Left forelimb (tissue), 1 donor: ENCODE measurements at regions not wholly inside any gene's neighbourhood (a gene's known extent, or its start where the extent isn't known, plus 50 kb on each side); places are given as distances from the start of the nearest gene placed in this dataset.

ENCODE experiments used
- DNase-seq: peaks from one replicate; pipeline ENCODE4 v3.0.0-alpha.2; 2018; ENCODE audit warnings: low spot score

DNA sequence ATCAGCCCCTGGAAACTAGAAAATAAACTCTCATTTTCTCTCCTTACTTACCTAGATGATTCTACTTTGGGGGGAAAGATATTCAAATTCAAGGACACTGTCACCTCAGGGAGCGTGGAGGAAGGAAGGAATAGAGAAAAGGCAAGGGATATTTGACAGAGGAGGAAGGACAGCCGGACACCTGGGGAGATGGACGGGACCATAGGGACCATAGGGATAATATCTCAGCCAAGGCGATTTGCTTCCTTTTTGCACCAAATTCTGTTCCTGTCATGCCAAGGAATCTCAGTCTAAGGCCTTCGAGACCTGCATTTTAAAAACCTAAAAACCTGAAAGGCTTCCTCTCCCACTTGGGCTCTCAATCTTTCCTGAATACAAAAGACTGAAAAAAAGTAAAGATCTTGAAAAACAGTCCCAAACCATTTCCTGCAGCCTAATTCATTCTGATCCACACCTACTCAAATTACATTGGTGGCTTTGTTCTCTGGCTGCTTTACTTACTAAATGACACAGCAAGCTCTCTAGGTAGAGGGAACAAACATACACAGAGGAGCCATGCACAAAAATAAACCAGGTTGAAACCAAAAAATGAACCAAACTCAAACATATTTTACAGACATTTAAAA is 73.9 kb upstream of the SLC24A5 start:
- no peak for DNase-seq

DNA sequence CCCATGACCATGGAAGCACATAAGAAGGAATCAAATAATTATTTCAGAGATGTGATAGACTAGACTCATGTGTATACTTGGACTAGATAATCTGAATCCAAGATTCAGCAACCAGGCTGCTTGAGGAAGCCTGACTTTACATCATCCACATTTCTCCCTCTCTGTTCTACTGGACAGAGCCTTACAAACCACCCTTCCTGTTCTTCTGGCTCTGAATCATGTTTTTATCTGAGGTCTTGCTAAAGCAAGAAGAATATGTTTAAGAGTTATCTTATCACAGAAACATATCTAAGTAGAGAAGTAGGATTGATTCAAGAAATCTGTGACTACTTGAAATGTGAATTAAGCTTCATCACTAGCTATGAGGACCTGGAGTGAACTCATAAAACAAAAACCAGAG is 71.1 kb upstream of the SLC24A5 start:
- DNase-seq = no peak

DNA sequence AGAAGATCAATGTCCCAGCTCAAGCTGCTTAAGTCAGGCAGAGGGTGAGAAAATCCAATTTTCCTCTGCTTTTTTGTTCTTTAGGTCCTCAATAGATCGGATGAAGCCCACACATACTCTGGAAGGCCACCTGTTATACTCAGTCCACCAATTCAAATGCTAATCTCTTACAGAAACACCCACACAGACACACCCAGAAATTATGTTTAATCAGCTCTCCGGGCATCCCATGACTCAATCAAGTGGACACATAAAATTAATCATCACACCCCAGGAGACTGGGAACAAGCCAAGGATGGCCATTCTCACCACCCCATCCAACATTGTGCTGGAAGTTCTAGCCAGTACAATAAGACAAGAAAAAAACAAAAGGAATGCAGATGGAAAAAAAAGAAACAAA is 67.8 kb upstream of the SLC24A5 start:
- DNase-seq = no peak

DNA sequence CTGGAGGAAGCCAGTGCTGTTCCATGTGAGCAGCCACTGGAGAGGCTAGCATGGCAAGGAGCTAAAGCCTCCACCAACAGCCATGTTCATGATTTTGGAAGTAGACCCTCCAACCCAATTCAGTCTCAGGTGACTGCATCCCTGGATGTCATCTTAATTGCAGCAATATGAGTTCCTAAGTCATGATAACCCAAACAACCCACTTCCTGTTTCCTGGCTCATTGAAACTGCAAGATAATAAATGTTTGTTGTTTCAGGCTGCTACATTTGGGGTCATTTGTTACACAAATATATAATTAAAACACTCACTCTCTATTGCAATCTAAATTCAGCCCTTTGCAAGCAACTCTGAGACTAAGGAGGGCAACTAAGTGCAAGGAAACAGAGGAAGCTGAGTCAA is 62.4 kb upstream of the SLC24A5 start:
- DNase-seq = no peak

DNA sequence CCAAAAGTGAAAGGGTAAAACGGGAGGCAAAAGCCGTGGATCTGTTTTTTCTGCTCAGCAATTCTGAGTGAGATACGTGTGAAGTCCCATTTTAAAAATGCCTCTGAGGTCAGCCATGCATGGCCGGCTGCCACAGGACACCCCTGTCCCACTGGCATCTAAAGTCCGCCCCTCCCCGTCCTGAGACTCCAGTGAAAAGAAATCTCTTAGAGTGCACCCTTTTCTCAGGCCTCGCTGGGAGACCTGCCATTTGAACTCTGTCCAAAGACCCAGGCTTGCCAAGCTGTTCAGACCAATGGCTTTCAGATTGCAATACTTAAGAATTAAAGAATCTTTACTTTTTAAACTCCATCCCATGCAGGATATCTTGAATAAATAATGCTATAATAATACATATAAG is 61.0 kb upstream of the SLC24A5 start:
- no peak for DNase-seq

DNA sequence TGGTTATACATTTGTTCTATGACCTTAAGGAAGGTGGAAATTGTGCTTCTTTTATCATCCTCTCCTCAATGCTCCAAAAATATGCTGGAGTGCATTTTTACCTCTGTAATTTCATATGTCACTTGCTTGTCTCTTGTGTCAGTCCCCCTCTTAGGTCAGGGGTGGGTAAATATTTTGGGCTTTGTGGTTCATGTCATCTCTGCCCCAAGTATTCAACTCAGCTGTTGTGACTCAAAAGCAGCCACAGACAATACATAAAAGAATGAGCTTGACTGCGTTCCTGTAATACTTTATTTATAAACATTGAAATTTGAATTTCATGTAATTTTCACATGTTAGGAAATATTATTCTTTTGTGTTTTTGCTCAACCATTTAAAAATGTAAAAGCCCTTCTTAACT is 60.4 kb upstream of the SLC24A5 start:
- no peak for DNase-seq

DNA sequence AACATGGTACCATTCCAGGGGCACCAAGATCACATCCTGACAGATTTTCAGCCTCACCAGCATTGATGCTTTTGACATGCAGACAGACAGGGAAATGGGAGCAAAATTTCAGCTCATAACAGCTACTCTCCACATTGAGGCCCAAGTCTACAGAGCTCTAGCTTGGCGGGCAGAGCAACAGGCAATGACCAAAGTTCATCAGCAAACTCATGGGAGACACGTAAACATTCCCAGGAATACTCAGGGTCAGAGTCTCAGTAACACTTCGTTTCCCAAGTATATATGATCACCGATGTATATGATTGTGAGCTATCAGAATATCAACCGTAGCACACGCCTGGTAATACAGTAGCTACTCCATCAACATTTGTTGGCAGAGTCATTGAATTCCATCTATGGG is 59.2 kb upstream of the SLC24A5 start:
- no peak for DNase-seq

DNA sequence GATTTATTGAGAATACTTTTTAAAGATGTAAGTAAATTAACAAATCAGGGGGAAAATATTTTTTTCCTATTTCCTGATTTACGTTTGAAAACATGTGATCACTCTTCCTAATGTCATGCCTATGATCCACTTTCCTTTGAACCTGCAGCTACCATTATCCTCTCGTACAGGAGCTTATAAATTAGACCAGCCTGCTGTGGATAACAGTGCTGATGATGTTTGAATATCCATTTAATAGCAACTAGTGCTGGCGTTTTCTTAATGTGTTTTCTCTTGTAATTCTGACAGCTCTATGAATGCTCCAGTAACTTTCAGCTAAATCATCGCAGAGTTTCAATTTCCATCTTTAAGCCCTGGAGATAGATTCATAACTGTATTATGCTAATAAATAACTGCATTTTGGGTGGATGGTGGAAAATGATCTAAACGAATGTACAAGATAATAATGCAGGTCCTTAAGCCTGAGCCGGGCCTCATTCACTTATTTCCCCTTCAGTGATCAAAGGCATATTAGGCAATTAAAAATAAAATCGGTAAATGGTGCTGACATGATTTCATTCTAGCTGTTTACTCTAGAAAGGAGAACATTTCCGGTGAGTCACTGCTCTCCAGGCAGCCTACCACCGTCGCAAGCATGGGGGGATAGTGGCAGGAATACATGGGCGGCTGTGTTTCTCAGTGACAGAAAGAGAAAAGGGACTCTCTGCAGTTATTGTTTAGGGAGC is 58.5 kb upstream of the SLC24A5 start:
- DNase-seq = no peak

DNA sequence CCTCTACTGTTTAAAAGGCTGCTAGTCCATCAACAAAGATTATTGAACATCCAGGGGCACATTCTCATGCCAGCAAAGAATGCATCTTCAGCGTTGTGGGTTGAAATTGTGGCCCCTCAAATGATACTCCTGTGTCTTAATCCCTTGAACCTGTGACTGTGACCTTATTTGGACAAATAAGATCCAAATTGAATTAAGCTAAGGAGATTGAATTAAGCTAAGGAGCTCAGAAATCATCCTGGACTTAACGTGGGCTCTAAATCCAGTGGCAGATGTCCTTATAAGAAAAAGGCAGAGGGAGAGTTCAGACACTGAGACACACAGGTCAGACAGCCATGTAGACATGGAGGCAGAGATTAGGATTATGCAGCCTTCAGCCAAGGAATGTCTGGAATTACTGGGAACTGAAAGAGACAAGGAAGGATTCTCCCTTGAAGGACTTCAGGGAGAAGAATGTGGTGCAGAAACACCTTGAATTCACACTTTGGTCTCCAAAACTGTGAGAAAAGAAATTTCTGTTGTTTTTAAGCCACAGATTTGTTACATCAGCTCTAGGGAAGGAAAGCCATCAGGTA is 57.3 kb upstream of the SLC24A5 start:
- no peak for DNase-seq

DNA sequence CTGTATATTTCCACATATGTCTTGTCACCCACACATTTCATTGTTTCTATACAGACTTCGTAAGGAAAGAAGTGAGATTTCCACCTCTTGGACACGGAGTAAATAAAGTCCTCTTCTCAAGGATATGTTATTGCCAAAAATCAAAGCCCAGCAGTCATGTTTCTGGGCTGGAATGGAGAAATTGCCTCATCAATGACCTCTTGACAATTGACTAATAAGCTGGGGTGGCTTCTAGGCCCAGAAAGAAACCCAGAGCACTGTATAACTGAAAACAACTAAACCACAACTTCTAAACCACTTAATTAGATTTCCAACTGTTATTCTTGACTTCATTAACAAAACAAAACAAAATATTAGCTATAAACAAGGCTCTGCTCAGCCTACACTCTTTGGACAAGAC is 56.4 kb upstream of the SLC24A5 start:
- no peak for DNase-seq

DNA sequence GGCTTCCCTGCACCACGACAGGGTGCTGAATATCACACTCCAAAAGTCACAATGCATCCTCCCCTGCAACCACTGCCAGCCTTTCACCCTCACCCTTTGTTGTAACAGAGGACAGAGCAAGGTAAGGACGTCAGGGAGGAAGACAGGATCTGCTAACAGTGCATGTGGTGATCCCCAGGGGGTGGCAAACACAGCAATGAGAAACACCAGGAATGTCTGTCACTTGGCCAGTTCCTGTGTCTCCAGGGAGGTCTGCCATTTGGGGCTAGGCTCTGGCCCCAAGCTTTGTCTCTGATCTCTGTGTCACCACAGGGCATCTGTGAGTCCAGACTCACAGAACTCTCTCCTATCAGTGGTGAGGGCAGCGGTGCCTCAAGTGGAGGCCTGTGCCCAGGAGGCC is 54.3 kb upstream of the SLC24A5 start:
- no peak for DNase-seq
